PFSK-1 (cell line): ENCODE measurements at regions not wholly inside any gene's neighbourhood (a gene's known extent, or its start where the extent isn't known, plus 50 kb on each side); places are given as distances from the start of the nearest gene placed in this dataset.
A peak's percentile ranks its signal among the peaks of the same experiment; 100 is the strongest.

Experiments
- FOXP2 ChIP-seq: optimal IDR thresholded peaks from 2 replicates; pipeline ENCODE3; 2011; ENCODE audit warnings: borderline replicate concordance, control low read depth, inconsistent platforms; ENCODE audit not compliant: insufficient read depth; ENCODE audit errors: extremely low read length, extremely low read depth
- POLR2AphosphoS5 ChIP-seq: IDR thresholded peaks from 2 replicates; pipeline ENCODE4 v1.6.1; 2012; ENCODE audit warnings: low read depth, mild to moderate bottlenecking, control low read depth, low read length, moderate library complexity
- REST ChIP-seq, 2 experiments: IDR thresholded peaks; 2 replicates each; pipeline versions ENCODE4 v1.6.1 to v1.8.0; 2011 to 2012; ENCODE audit warnings: low read depth in 2 of 2, low read length in 2 of 2, control low read depth in 1 of 2, inconsistent platforms in 1 of 2, mild to moderate bottlenecking in 1 of 2, moderate library complexity in 1 of 2; ENCODE audit not compliant: insufficient read depth in 1 of 2
- SIN3A ChIP-seq: IDR thresholded peaks from 2 replicates; pipeline ENCODE4 v1.6.1; 2012; ENCODE audit warnings: mild to moderate bottlenecking, low read length, moderate library complexity, borderline replicate concordance; ENCODE audit not compliant: insufficient read depth
- TAF1 ChIP-seq: IDR thresholded peaks from 2 replicates; pipeline ENCODE4 v1.6.1; 2012; ENCODE audit warnings: low read length, control low read depth, borderline replicate concordance; ENCODE audit not compliant: insufficient read depth

GRCh38 chr5:154664869-154665268, 90.3 kb upstream of the LARP1 start:
- TF ChIP-seq POLR2AphosphoS5 (no peak), SIN3A (no peak), TAF1 (no peak), REST (IDR thresholded peaks at IDR 0.05; ENCODE audit: insufficient read depth in 1 of 2, low read depth in 2 of 2, low read length in 2 of 2) (no peak), FOXP2 (no peak)

GRCh38 chr5:154663424-154663823, 91.8 kb upstream of the LARP1 start:
- no peak for TF ChIP-seq POLR2AphosphoS5
- TF ChIP-seq SIN3A, result no peak
- no peak for TF ChIP-seq REST (IDR thresholded peaks at IDR 0.05; ENCODE audit: insufficient read depth in 1 of 2, low read depth in 2 of 2, low read length in 2 of 2)
- TF ChIP-seq FOXP2, result no peak
- no peak for TF ChIP-seq TAF1

GRCh38 chr5:154654486-154655371, 100.4 kb upstream of the LARP1 start:
- TF ChIP-seq FOXP2 (no peak), TAF1 (0 out of 2 replicates have a peak, but pooled peaks have one; percentile 42), POLR2AphosphoS5 (no peak), REST (IDR thresholded peaks at IDR 0.05; ENCODE audit: insufficient read depth in 1 of 2, low read depth in 2 of 2, low read length in 2 of 2) (peak in 1 of 2 experiments; percentile 65; a peak in 1 of 4 replicates)

- TF ChIP-seq POLR2AphosphoS5 (no peak), FOXP2 (no peak), SIN3A (no peak), TAF1 (no peak), REST (IDR thresholded peaks at IDR 0.05; ENCODE audit: insufficient read depth in 1 of 2, low read depth in 2 of 2, low read length in 2 of 2) (no peak)
Observed at GRCh38 chr5:154653764-154654485, 101.3 kb upstream of the LARP1 start.
